ENCODE measurements at regions not wholly inside any gene's neighbourhood (a gene's known extent, or its start where the extent isn't known, plus 50 kb on each side); places are given as distances from the start of the nearest gene placed in this dataset.

- intact Hi-C loops (cut with micrococcal nuclease) = no loop called here
- Histone ChIP-seq H3K27me3 (ENCODE audit: control insufficient read depth, insufficient read depth, low read length) (no peaks in the 10 kb centered on the region), H3K36me3 (ENCODE audit: control insufficient read depth, insufficient read depth, low read length) (no peaks in the 10 kb centered on the region), H3K4me3 (ENCODE audit: low read length) (no peak overlapping the region), H3K4me1 (ENCODE audit: control insufficient read depth, insufficient read depth, low read length) (no peaks in the 10 kb centered on the region), H3K27ac (ENCODE audit: low read length) (no peak overlapping the region), H3K9me3 (ENCODE audit: control insufficient read depth, insufficient read depth, low read length) (no peaks in the 10 kb centered on the region)
- 68% methylated on average over 2 of the region's 2 CpGs for WGBS (ENCODE audit: insufficient coverage)
- no peak overlapping the region for H3K27ac Mint-ChIP-seq
- peaks cover 3 to 8% of the 10 kb centered on the region in 2 donors for H3K9me3 Mint-ChIP-seq
- ATAC-seq (no peak), DNase-seq (no peak)
- H3K4me3 Mint-ChIP-seq = no peak overlapping the region
- peaks cover 10% of the 10 kb centered on the region for H3K36me3 Mint-ChIP-seq
- TF ChIP-seq CTCF (IDR thresholded peaks at IDR 0.05) = no peak
- H3K27me3 Mint-ChIP-seq (ENCODE audit: low read depth in 2 of 2) = no peaks in the 10 kb centered on the region
- H3K4me1 Mint-ChIP-seq = no peaks in the 10 kb centered on the region
These were observed 254.2 kb upstream of the HSF2 start for GRCh38 chr6:122145246-122145645.

- no peaks in the 10 kb centered on the region for H3K9me3 ChIP-seq (ENCODE audit: control insufficient read depth, insufficient read depth, low read length)
- peaks cover 3 to 8% of the 10 kb centered on the region in 2 donors for H3K9me3 Mint-ChIP-seq
- no peaks in the 10 kb centered on the region for H3K36me3 ChIP-seq (ENCODE audit: control insufficient read depth, insufficient read depth, low read length)
- H3K27ac ChIP-seq (ENCODE audit: low read length) = no peak overlapping the region
- intact Hi-C loops (cut with micrococcal nuclease) = no loop called here
- H3K4me1 Mint-ChIP-seq = no peaks in the 10 kb centered on the region
- H3K4me3 Mint-ChIP-seq = no peak overlapping the region
- TF ChIP-seq CTCF (IDR thresholded peaks at IDR 0.05) = no peak
- H3K27ac Mint-ChIP-seq = no peak overlapping the region
- ATAC-seq = no peak
- H3K27me3 ChIP-seq (ENCODE audit: control insufficient read depth, insufficient read depth, low read length) = no peaks in the 10 kb centered on the region
- H3K4me1 ChIP-seq (ENCODE audit: control insufficient read depth, insufficient read depth, low read length) = no peaks in the 10 kb centered on the region
- peaks cover 10% of the 10 kb centered on the region for H3K36me3 Mint-ChIP-seq
- DNase-seq = no peak
- no peak overlapping the region for H3K4me3 ChIP-seq (ENCODE audit: low read length)
- no peaks in the 10 kb centered on the region for H3K27me3 Mint-ChIP-seq (ENCODE audit: low read depth in 2 of 2)
- WGBS (ENCODE audit: insufficient coverage) = 88% methylated on average over 1 of the region's 2 CpGs
These were observed 253.7 kb upstream of the HSF2 start for GRCh38 chr6:122145741-122146240.

- Mint-ChIP-seq H3K36me3 (peaks cover 10% of the 10 kb centered on the region), H3K9me3 (peaks cover 3 to 8% of the 10 kb centered on the region in 2 donors)
- ATAC-seq = no peak
These were observed 252.2 kb upstream of the HSF2 start for GRCh38 chr6:122147291-122147690.

More at GRCh38 chr6:122147291-122147690, 252.2 kb upstream of the HSF2 start:
- Histone ChIP-seq H3K27ac (ENCODE audit: low read length) (no peak overlapping the region), H3K36me3 (ENCODE audit: control insufficient read depth, insufficient read depth, low read length) (no peaks in the 10 kb centered on the region), H3K9me3 (ENCODE audit: control insufficient read depth, insufficient read depth, low read length) (no peaks in the 10 kb centered on the region), H3K4me3 (ENCODE audit: low read length) (no peak overlapping the region), H3K27me3 (ENCODE audit: control insufficient read depth, insufficient read depth, low read length) (no peaks in the 10 kb centered on the region), H3K4me1 (ENCODE audit: control insufficient read depth, insufficient read depth, low read length) (no peaks in the 10 kb centered on the region)
- Mint-ChIP-seq H3K27ac (no peak overlapping the region), H3K27me3 (ENCODE audit: low read depth in 2 of 2) (no peaks in the 10 kb centered on the region), H3K4me3 (no peak overlapping the region), H3K4me1 (no peaks in the 10 kb centered on the region)
- intact Hi-C loops (cut with micrococcal nuclease) = no loop called here
- 94% methylated on average over 3 of the region's 3 CpGs for WGBS (ENCODE audit: insufficient coverage)
- DNase-seq = no peak
- TF ChIP-seq CTCF (IDR thresholded peaks at IDR 0.05) = no peak
